Esophagus (tissue), 2 donors: ENCODE measurements at regions not wholly inside any gene's neighbourhood (a gene's known extent, or its start where the extent isn't known, plus 50 kb on each side); places are given as distances from the start of the nearest gene placed in this dataset.

ENCODE experiments used
- H3K27ac ChIP-seq, 2 donors: one replicate each; pipeline ENCODE4 v1.5.1; 2013; ENCODE audit warnings: low read depth in 2 of 2, mild to moderate bottlenecking in 2 of 2, inconsistent platforms in 1 of 2, low read length in 1 of 2, moderate library complexity in 1 of 2
- H3K27me3 ChIP-seq, 2 donors: one replicate each; pipeline ENCODE4 v1.6.1; 2013; ENCODE audit warnings: low read length in 2 of 2, control low read depth in 1 of 2, mild to moderate bottlenecking in 1 of 2; ENCODE audit not compliant: insufficient read depth in 2 of 2, control insufficient read depth in 1 of 2
- H3K36me3 ChIP-seq, 2 donors: one replicate each; pipeline ENCODE4 v1.6.1; 2013; ENCODE audit warnings: low read length in 1 of 2; ENCODE audit not compliant: control insufficient read depth in 2 of 2, insufficient read depth in 2 of 2
- H3K4me1 ChIP-seq, 2 donors: one replicate each; pipeline ENCODE4 v1.6.1; 2013; ENCODE audit warnings: low read length in 1 of 2; ENCODE audit not compliant: control insufficient read depth in 2 of 2, insufficient read depth in 2 of 2
- H3K4me3 ChIP-seq, 2 donors: one replicate each; pipeline ENCODE4 v1.5.1; 2013; ENCODE audit warnings: low read length in 2 of 2, mild to moderate bottlenecking in 2 of 2, low read depth in 1 of 2, moderate library complexity in 1 of 2
- H3K9me3 ChIP-seq, 2 donors: one replicate each; pipeline ENCODE4 v1.6.1; 2013; ENCODE audit warnings: mild to moderate bottlenecking in 2 of 2, low read depth in 1 of 2, low read length in 1 of 2, moderate library complexity in 1 of 2; ENCODE audit not compliant: control insufficient read depth in 2 of 2, insufficient read depth in 1 of 2
- WGBS, 2 donors: extraction: QIAGEN DNeasy Blood & Tissue Kit; methylation state at CpG; one replicate each; pipeline ENCODE4 v1.1.7; 2013; 5-methylcytosine and 5-hydroxymethylcytosine counted together
- donor health status: healthy with polysubstance abuse.
- donor health status: Bipolar disorder and iron deficiency.

- H3K36me3 ChIP-seq, result no peaks in the 10 kb centered on the region
- no peak overlapping the region for H3K27ac ChIP-seq
- 60 to 75% methylated on average over 8 of the region's 8 CpGs for WGBS, 2 donors
- peaks cover 0 to 3% of the 10 kb centered on the region in 2 donors for H3K9me3 ChIP-seq
- no peaks in the 10 kb centered on the region for H3K4me1 ChIP-seq
- no peaks in the 10 kb centered on the region for H3K27me3 ChIP-seq
- H3K4me3 ChIP-seq, result no peak overlapping the region
Measured at GRCh38 chr19:28915737-28916460, 297.1 kb downstream of the UQCRFS1 start.

- H3K9me3 ChIP-seq, result peaks cover 0 to 3% of the 10 kb centered on the region in 2 donors
- no peaks in the 10 kb centered on the region for H3K27me3 ChIP-seq
- no peak overlapping the region for H3K4me3 ChIP-seq
- no peak overlapping the region for H3K27ac ChIP-seq
- no peaks in the 10 kb centered on the region for H3K4me1 ChIP-seq
- 74 to 76% methylated on average over 3 of the region's 3 CpGs for WGBS, 2 donors
- H3K36me3 ChIP-seq, result no peaks in the 10 kb centered on the region
Measured at GRCh38 chr19:28915202-28915601, 297.7 kb downstream of the UQCRFS1 start.

- no peak overlapping the region for H3K27ac ChIP-seq
Measured at GRCh38 chr19:28914173-28914572, 298.8 kb downstream of the UQCRFS1 start.

GRCh38 chr19:28913626-28914025, 299.3 kb downstream of the UQCRFS1 start:
- 80 to 83% methylated on average over 6 of the region's 6 CpGs for WGBS, 2 donors
- Histone ChIP-seq H3K4me3 (no peak overlapping the region), H3K36me3 (no peaks in the 10 kb centered on the region), H3K4me1 (no peaks in the 10 kb centered on the region), H3K9me3 (peaks cover 0 to 5% of the 10 kb centered on the region in 2 donors), H3K27ac (no peak overlapping the region), H3K27me3 (no peaks in the 10 kb centered on the region)

More at GRCh38 chr19:28914173-28914572, 298.8 kb downstream of the UQCRFS1 start:
- Histone ChIP-seq H3K4me1 (no peaks in the 10 kb centered on the region), H3K9me3 (peaks cover 0 to 3% of the 10 kb centered on the region in 2 donors), H3K36me3 (no peaks in the 10 kb centered on the region), H3K4me3 (no peak overlapping the region), H3K27me3 (no peaks in the 10 kb centered on the region)

GRCh38 chr19:28908941-28909340, 304.0 kb downstream of the UQCRFS1 start:
- 88 to 90% methylated on average over 8 of the region's 8 CpGs for WGBS, 2 donors
- H3K4me3 ChIP-seq, result no peak overlapping the region
- H3K27ac ChIP-seq, result no peak overlapping the region

GRCh38 chr19:28907534-28907933, 305.4 kb downstream of the UQCRFS1 start:
- H3K4me3 ChIP-seq, result no peak overlapping the region
- peaks cover 0 to 4% of the 10 kb centered on the region in 2 donors for H3K27me3 ChIP-seq
- peaks cover 0 to 5% of the 10 kb centered on the region in 2 donors for H3K9me3 ChIP-seq
- H3K4me1 ChIP-seq, result no peaks in the 10 kb centered on the region
- H3K36me3 ChIP-seq, result no peaks in the 10 kb centered on the region
- 69 to 73% methylated on average over 7 of the region's 7 CpGs for WGBS, 2 donors
- no peak overlapping the region for H3K27ac ChIP-seq

More at GRCh38 chr19:28908941-28909340, 304.0 kb downstream of the UQCRFS1 start:
- Histone ChIP-seq H3K36me3 (no peaks in the 10 kb centered on the region), H3K9me3 (peaks cover 0 to 5% of the 10 kb centered on the region in 2 donors), H3K4me1 (no peaks in the 10 kb centered on the region), H3K27me3 (peaks cover 0 to 4% of the 10 kb centered on the region in 2 donors)

GRCh38 chr19:28905996-28906395, 307.0 kb downstream of the UQCRFS1 start:
- H3K4me3 ChIP-seq, result no peak overlapping the region
- 84 to 88% methylated on average over 9 of the region's 9 CpGs for WGBS, 2 donors
- no peak overlapping the region for H3K27ac ChIP-seq
- peaks cover 0 to 4% of the 10 kb centered on the region in 2 donors for H3K27me3 ChIP-seq
- H3K4me1 ChIP-seq, result no peaks in the 10 kb centered on the region
- no peaks in the 10 kb centered on the region for H3K36me3 ChIP-seq
- peaks cover under 1 to 2% of the 10 kb centered on the region in 2 donors for H3K9me3 ChIP-seq

GRCh38 chr19:28899703-28900102, 313.2 kb downstream of the UQCRFS1 start:
- no peak overlapping the region for H3K4me3 ChIP-seq
- 82 to 87% methylated on average over 4 of the region's 4 CpGs for WGBS, 2 donors
- no peak overlapping the region for H3K27ac ChIP-seq
- peaks cover 0 to 2% of the 10 kb centered on the region in 2 donors for H3K9me3 ChIP-seq
- H3K4me1 ChIP-seq, result no peaks in the 10 kb centered on the region
- peaks cover 0 to 1% of the 10 kb centered on the region in 2 donors for H3K27me3 ChIP-seq
- H3K36me3 ChIP-seq, result no peaks in the 10 kb centered on the region

- Histone ChIP-seq H3K4me1 (no peaks in the 10 kb centered on the region), H3K9me3 (peaks cover 0 to 2% of the 10 kb centered on the region in 2 donors), H3K36me3 (no peaks in the 10 kb centered on the region), H3K4me3 (no peak overlapping the region), H3K27me3 (no peaks in the 10 kb centered on the region), H3K27ac (no peak overlapping the region)
- 64 to 66% methylated on average over 5 of the region's 5 CpGs for WGBS, 2 donors
Measured at GRCh38 chr19:28898249-28898648, 314.7 kb downstream of the UQCRFS1 start.
